VCaP (cell line): ENCODE measurements at regions not wholly inside any gene's neighbourhood (a gene's known extent, or its start where the extent isn't known, plus 50 kb on each side); places are given as distances from the start of the nearest gene placed in this dataset.

Experiments used
- H3K27ac ChIP-seq: fragments of 450-650 bp; 2 replicates; pipeline ENCODE4 v1.5.1; 2017
- CTCF ChIP-seq: fragments of 450-650 bp; conservative IDR thresholded peaks from 2 replicates; pipeline ENCODE4 v1.5.1; 2017; ENCODE audit warnings: mild to moderate bottlenecking, moderate library complexity

GRCh38 chr1:118783095-118783758, 204.9 kb downstream of the TBX15 start:
- TF ChIP-seq CTCF, result no peak
- H3K27ac ChIP-seq, result no peak overlapping the region

- TF ChIP-seq CTCF, result no peak
- no peak overlapping the region for H3K27ac ChIP-seq
Observed at GRCh38 chr1:118773656-118774055, 214.5 kb downstream of the TBX15 start.

GRCh38 chr1:118767971-118768370, 220.2 kb downstream of the TBX15 start:
- H3K27ac ChIP-seq, result no peak overlapping the region
- TF ChIP-seq CTCF, result no peak

GRCh38 chr1:118753976-118754375, 234.2 kb downstream of the TBX15 start:
- H3K27ac ChIP-seq, result no peak overlapping the region
- TF ChIP-seq CTCF, result no peak

GRCh38 chr1:118751166-118751565, 237.0 kb downstream of the TBX15 start:
- TF ChIP-seq CTCF, result no peak
- no peak overlapping the region for H3K27ac ChIP-seq

- TF ChIP-seq CTCF, result no peak
Observed at GRCh38 chr1:118744420-118744819, 243.7 kb downstream of the TBX15 start.

GRCh38 chr1:118739501-118739900, 248.6 kb downstream of the TBX15 start:
- no peak overlapping the region for H3K27ac ChIP-seq

More at GRCh38 chr1:118744420-118744819, 243.7 kb downstream of the TBX15 start:
- H3K27ac ChIP-seq, result no peak overlapping the region

More at GRCh38 chr1:118739501-118739900, 248.6 kb downstream of the TBX15 start:
- TF ChIP-seq CTCF, result no peak
